Endothelial cell of umbilical vein (primary cell): ENCODE measurements at regions not wholly inside any gene's neighbourhood (a gene's known extent, or its start where the extent isn't known, plus 50 kb on each side); places are given as distances from the start of the nearest gene placed in this dataset.

Experiments used
- BruUV-seq: library from RNA; stranded (reverse); fragments of 400-500 nt; replicated peaks from 2 replicates; lab custom pipeline; 2021; lab: Mats Ljungman, UMichigan
- CTCF ChIA-PET: fragments of 300-600, 350-600 bp; sonication (Branson Sonifier 250); formaldehyde crosslinking; loops from one replicate; lab custom pipeline; 2021; ENCODE audit warnings: antibody characterized with exemption, inconsistent platforms; lab: Charles Lee
- POLR2A ChIA-PET: fragments of 300-600, 350-600 bp; sonication (Branson Sonifier 250); formaldehyde crosslinking; loops from one replicate; lab custom pipeline; 2021; ENCODE audit warnings: antibody characterized with exemption, inconsistent platforms; lab: Charles Lee
- DNase-seq: peaks from one replicate; pipeline ENCODE4 v3.0.0-alpha.2; 2011; ENCODE audit warnings: low read depth, low spot score
- FAIRE-seq: peaks from 2 replicates; lab custom pipeline; 2011; peaks lifted over from hg19 to GRCh38; lab: Jason Lieb, UNC
- H2AFZ ChIP-seq: 2 replicates; pipeline ENCODE4 v1.6.0; 2012; ENCODE audit warnings: low read depth, low read length, control low read depth, inconsistent platforms
- H3K27ac ChIP-seq: 2 replicates; pipeline ENCODE4 v1.5.1; 2011; ENCODE audit warnings: low read depth, mild to moderate bottlenecking, control low read depth, low read length, moderate library complexity; ENCODE audit not compliant: insufficient read depth
- H3K27me3 ChIP-seq, 2 experiments: 2 replicates each; pipeline versions ENCODE4 v1.6.0 to v1.6.1; 2011; ENCODE audit warnings: low read length in 2 of 2, mixed read lengths in 1 of 2; ENCODE audit not compliant: control insufficient read depth in 2 of 2, insufficient read depth in 2 of 2
- H3K36me3 ChIP-seq, 2 experiments: 2 replicates in 1 of 2; 3 replicates in 1 of 2; pipeline ENCODE4 v1.5.1; 2011; ENCODE audit warnings: low read length in 2 of 2, mild to moderate bottlenecking in 1 of 2, moderate library complexity in 1 of 2; ENCODE audit not compliant: control insufficient read depth in 2 of 2, insufficient read depth in 2 of 2; ENCODE audit errors: extremely low read depth in 1 of 2
- H3K4me1 ChIP-seq: 3 replicates; pipeline ENCODE4 v1.5.1; 2011; ENCODE audit warnings: mild to moderate bottlenecking, low read length; ENCODE audit not compliant: control insufficient read depth, insufficient read depth; ENCODE audit errors: extremely low read depth
- H3K4me2 ChIP-seq: 2 replicates; pipeline ENCODE4 v1.6.1; 2011; ENCODE audit warnings: low read length, control low read depth, mixed read lengths; ENCODE audit not compliant: insufficient read depth
- H3K4me3 ChIP-seq, 3 experiments: fragments of 200-600 bp in 1 of 3; sonication (generic), shearing (Covaris generic) in 1 of 3; replicated peaks in 1 of 3; 2 replicates each; pipeline ENCODE4 v1.5.1; 2011 to 2016; ENCODE audit warnings: control low read depth in 3 of 3, low read length in 3 of 3, mild to moderate bottlenecking in 2 of 3, inconsistent platforms in 1 of 3, low read depth in 1 of 3, moderate library complexity in 1 of 3; ENCODE audit not compliant: insufficient read depth in 1 of 3
- H3K79me2 ChIP-seq: 2 replicates; pipeline ENCODE4 v1.6.0; 2012; ENCODE audit warnings: low read length, inconsistent platforms; ENCODE audit not compliant: control insufficient read depth, insufficient read depth
- H3K9ac ChIP-seq: replicated peaks from 2 replicates; pipeline ENCODE3; 2011; ENCODE audit warnings: low read length, control low read depth; ENCODE audit not compliant: insufficient read depth; ENCODE audit errors: extremely low read depth
- H3K9me1 ChIP-seq: replicated peaks from 3 replicates; pipeline ENCODE4 v1.6.0; 2011; ENCODE audit warnings: mild to moderate bottlenecking, low read length; ENCODE audit not compliant: control insufficient read depth, insufficient read depth; ENCODE audit errors: extremely low read depth
- H3K9me3 ChIP-seq: replicated peaks from 2 replicates; pipeline ENCODE4 v1.5.1; 2012; ENCODE audit warnings: low read length, inconsistent platforms; ENCODE audit not compliant: control insufficient read depth, insufficient read depth
- H4K20me1 ChIP-seq: replicated peaks from 2 replicates; pipeline ENCODE3; 2011; ENCODE audit warnings: mild to moderate bottlenecking, low read length; ENCODE audit not compliant: control insufficient read depth, insufficient read depth; ENCODE audit errors: extremely low read depth
- FOS ChIP-seq: IDR thresholded peaks from 2 replicates; pipeline ENCODE4 v1.6.1; 2011; ENCODE audit warnings: mild to moderate bottlenecking, low read length, moderate library complexity, borderline replicate concordance; ENCODE audit not compliant: insufficient read depth
- GATA2 ChIP-seq: IDR thresholded peaks from 2 replicates; pipeline ENCODE4 v1.7.0; 2011; ENCODE audit warnings: low read depth, mild to moderate bottlenecking, moderate library complexity, mixed read lengths, low read length; ENCODE audit not compliant: insufficient read length, insufficient read depth
- MYC ChIP-seq: IDR thresholded peaks from one replicate; pipeline ENCODE4 v1.6.1; 2011; ENCODE audit warnings: mild to moderate bottlenecking, low read depth, low read length
- POLR2A ChIP-seq: IDR thresholded peaks from 2 replicates; pipeline ENCODE4 v1.6.1; 2012; ENCODE audit warnings: low read depth, mild to moderate bottlenecking, control low read depth, low read length
- POLR2AphosphoS5 ChIP-seq: IDR thresholded peaks from 2 replicates; pipeline ENCODE4 v1.6.1; 2012; ENCODE audit warnings: low read depth, mild to moderate bottlenecking, control low read depth, low read length, moderate library complexity; ENCODE audit not compliant: insufficient read depth
- dilution Hi-C: fragments of 300-500 bp; cut with MboI; formaldehyde crosslinking; loops from one replicate; pipeline ENCODE4 v1.15.0; 2019; ENCODE audit warnings: low sequenced_read_pairs; ENCODE audit not compliant: extremely low pct_ligation_motif_present
- intact Hi-C: fragments of 100-400 bp; cut with micrococcal nuclease; formaldehyde crosslinking; loops from one replicate; pipeline ENCODE4 v1.10.0; 2022
- TF ChIP-seq, protein P1 (sequence below): IDR thresholded peaks from 2 replicates; pipeline ENCODE4 v1.6.1; 2011; ENCODE audit not compliant: insufficient read depth, insufficient read length
- TF ChIP-seq, protein P2 (sequence below), 2 donors: IDR thresholded peaks; 1 replicate in 1 of 2; 2 replicates in 1 of 2; pipeline ENCODE4 v1.5.1; 2011; ENCODE audit warnings: low read length in 2 of 2, mild to moderate bottlenecking in 2 of 2, moderate library complexity in 2 of 2, control low read depth in 1 of 2, inconsistent platforms in 1 of 2, low read depth in 1 of 2; ENCODE audit not compliant: insufficient read depth in 1 of 2; ENCODE audit errors: extremely low read depth in 1 of 2

- Histone ChIP-seq H3K79me2 (no peaks in the 10 kb centered on the region), H4K20me1 (no peaks in the 10 kb centered on the region), H3K9me1 (no peaks in the 10 kb centered on the region), H3K27me3 (no peaks in the 10 kb centered on the region), H3K9me3 (peaks cover 2% of the 10 kb centered on the region), H3K4me3 (no peak overlapping the region), H3K36me3 (no peaks in the 10 kb centered on the region), H3K27ac (no peak overlapping the region), H2AFZ (no peak overlapping the region), H3K9ac (no peak overlapping the region), H3K4me2 (no peak overlapping the region), H3K4me1 (no peaks in the 10 kb centered on the region)
- FAIRE-seq (no peak), DNase-seq (no peak)
- TF ChIP-seq POLR2A: no peak
- TF ChIP-seq, protein P1, sequence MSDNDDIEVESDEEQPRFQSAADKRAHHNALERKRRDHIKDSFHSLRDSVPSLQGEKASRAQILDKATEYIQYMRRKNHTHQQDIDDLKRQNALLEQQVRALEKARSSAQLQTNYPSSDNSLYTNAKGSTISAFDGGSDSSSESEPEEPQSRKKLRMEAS: no peak
- intact Hi-C loops: no loop called here
- POLR2A ChIA-PET: no interaction called here
- no TSS peak for BruUV-seq
- CTCF ChIA-PET: no interaction called here
- dilution Hi-C loops: no loop called here
Observed at GRCh38 chr3:74434406-74434805, 180.1 kb downstream of the CNTN3 start.

- no TSS peak for BruUV-seq
- TF ChIP-seq GATA2: no peak
- TF ChIP-seq, protein P1: no peak
- TF ChIP-seq POLR2AphosphoS5: no peak
- TF ChIP-seq MYC: no peak
- TF ChIP-seq FOS: no peak
- TF ChIP-seq, protein P2, sequence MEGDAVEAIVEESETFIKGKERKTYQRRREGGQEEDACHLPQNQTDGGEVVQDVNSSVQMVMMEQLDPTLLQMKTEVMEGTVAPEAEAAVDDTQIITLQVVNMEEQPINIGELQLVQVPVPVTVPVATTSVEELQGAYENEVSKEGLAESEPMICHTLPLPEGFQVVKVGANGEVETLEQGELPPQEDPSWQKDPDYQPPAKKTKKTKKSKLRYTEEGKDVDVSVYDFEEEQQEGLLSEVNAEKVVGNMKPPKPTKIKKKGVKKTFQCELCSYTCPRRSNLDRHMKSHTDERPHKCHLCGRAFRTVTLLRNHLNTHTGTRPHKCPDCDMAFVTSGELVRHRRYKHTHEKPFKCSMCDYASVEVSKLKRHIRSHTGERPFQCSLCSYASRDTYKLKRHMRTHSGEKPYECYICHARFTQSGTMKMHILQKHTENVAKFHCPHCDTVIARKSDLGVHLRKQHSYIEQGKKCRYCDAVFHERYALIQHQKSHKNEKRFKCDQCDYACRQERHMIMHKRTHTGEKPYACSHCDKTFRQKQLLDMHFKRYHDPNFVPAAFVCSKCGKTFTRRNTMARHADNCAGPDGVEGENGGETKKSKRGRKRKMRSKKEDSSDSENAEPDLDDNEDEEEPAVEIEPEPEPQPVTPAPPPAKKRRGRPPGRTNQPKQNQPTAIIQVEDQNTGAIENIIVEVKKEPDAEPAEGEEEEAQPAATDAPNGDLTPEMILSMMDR (IDR thresholded peaks at IDR 0.05; ENCODE audit: extremely low read depth in 1 of 2, insufficient read depth in 1 of 2, low read depth in 1 of 2, low read length in 2 of 2): no peak
- TF ChIP-seq POLR2A: no peak
- H3K4me2 ChIP-seq: no peak overlapping the region
- H3K9ac ChIP-seq: no peak overlapping the region
- H3K9me3 ChIP-seq: peaks cover 3% of the 10 kb centered on the region
- no peaks in the 10 kb centered on the region for H3K36me3 ChIP-seq
- no peaks in the 10 kb centered on the region for H3K27me3 ChIP-seq
- H3K4me1 ChIP-seq: no peaks in the 10 kb centered on the region
- ChIA-PET POLR2A (no interaction called here), CTCF (no interaction called here)
- no peak overlapping the region for H3K27ac ChIP-seq
- no peak for DNase-seq
- H3K9me1 ChIP-seq: no peaks in the 10 kb centered on the region
- no peak overlapping the region for H2AFZ ChIP-seq
- intact Hi-C loops: no loop called here
- H3K4me3 ChIP-seq: no peak overlapping the region
- dilution Hi-C loops: no loop called here
- no peaks in the 10 kb centered on the region for H3K79me2 ChIP-seq
- no peaks in the 10 kb centered on the region for H4K20me1 ChIP-seq
- no peak for FAIRE-seq
Observed at GRCh38 chr3:74426571-74426970, 187.9 kb downstream of the CNTN3 start.
